ENCODE measurements at regions not wholly inside any gene's neighbourhood (a gene's known extent, or its start where the extent isn't known, plus 50 kb on each side); places are given as distances from the start of the nearest gene placed in this dataset.

DNA sequence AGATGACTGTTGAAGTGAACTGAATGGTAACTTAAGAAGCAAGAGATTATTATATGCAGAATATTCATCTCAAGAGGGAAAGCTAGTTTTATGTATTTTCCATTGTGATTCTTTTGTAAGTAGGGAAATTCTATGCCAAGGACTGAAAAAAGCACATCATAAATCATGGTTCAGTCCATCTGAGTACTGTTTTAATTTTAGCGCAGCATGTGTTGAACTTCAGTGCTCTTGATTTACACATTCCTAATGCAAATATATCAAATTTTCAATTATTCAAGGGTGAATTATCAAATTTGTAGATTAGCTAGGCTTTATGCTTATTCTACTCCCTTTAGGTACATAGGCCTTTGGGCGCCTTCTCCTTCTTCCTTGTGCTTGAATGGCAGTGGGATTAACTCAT, 50.3 kb upstream of the TCF12 start:
- TF ChIP-seq, protein P1, sequence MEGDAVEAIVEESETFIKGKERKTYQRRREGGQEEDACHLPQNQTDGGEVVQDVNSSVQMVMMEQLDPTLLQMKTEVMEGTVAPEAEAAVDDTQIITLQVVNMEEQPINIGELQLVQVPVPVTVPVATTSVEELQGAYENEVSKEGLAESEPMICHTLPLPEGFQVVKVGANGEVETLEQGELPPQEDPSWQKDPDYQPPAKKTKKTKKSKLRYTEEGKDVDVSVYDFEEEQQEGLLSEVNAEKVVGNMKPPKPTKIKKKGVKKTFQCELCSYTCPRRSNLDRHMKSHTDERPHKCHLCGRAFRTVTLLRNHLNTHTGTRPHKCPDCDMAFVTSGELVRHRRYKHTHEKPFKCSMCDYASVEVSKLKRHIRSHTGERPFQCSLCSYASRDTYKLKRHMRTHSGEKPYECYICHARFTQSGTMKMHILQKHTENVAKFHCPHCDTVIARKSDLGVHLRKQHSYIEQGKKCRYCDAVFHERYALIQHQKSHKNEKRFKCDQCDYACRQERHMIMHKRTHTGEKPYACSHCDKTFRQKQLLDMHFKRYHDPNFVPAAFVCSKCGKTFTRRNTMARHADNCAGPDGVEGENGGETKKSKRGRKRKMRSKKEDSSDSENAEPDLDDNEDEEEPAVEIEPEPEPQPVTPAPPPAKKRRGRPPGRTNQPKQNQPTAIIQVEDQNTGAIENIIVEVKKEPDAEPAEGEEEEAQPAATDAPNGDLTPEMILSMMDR (IDR thresholded peaks at IDR 0.05) = no peak
- no peak for TF ChIP-seq POLR2A (IDR thresholded peaks at IDR 0.05)
